Right lobe of liver (tissue), 6 donors: ENCODE measurements at regions not wholly inside any gene's neighbourhood (a gene's known extent, or its start where the extent isn't known, plus 50 kb on each side); places are given as distances from the start of the nearest gene placed in this dataset.

Experiments used
- ATAC-seq, 4 donors: fragments of 200-7000 bp; cut with Tn5 transposase; one replicate each; pipeline ENCODE4 v1.9.1; 2020; ENCODE audit warnings: mild to moderate bottlenecking in 4 of 4, moderate library complexity in 4 of 4
- DNase-seq, 3 donors: peaks; one replicate each; pipeline ENCODE4 v3.0.0-alpha.2; 2020
- H3K27ac ChIP-seq, 3 donors: fragments of 200-600 bp; one replicate each; pipeline ENCODE4 v1.8.0; 2022
- H3K27me3 ChIP-seq, 2 donors: fragments of 200-600 bp; one replicate each; pipeline ENCODE4 v1.8.0; 2022
- H3K36me3 ChIP-seq, 4 donors: fragments of 200-600 bp; sonication (generic) in 1 of 4; one replicate each; pipeline versions ENCODE4 v1.5.1 to v1.8.0; 2017 to 2022; ENCODE audit warnings: control low read depth in 1 of 4
- H3K4me1 ChIP-seq, 4 donors: fragments of 200-600 bp; sonication (generic) in 1 of 4; one replicate each; pipeline versions ENCODE4 v1.5.1 to v1.8.0; 2017 to 2022; ENCODE audit warnings: control low read depth in 1 of 4
- H3K4me3 ChIP-seq, 3 donors: fragments of 200-600 bp; one replicate each; pipeline ENCODE4 v1.8.0; 2022
- H3K9me3 ChIP-seq, 4 donors: fragments of 200-600 bp; sonication (generic) in 1 of 4; one replicate each; pipeline versions ENCODE4 v1.5.1 to v1.8.0; 2017 to 2022; ENCODE audit warnings: control low read depth in 1 of 4
- CTCF ChIP-seq, 4 donors: fragments of 200-600 bp in 3 of 4; fragments of 450-650 bp in 1 of 4; IDR thresholded peaks; one replicate each; pipeline versions ENCODE4 v1.5.1 to v1.8.0; 2016 to 2022; ENCODE audit warnings: antibody characterized with exemption in 4 of 4, mild to moderate bottlenecking in 2 of 4
- POLR2A ChIP-seq: fragments of 450-650 bp; IDR thresholded peaks from one replicate; pipeline ENCODE4 v1.6.1; 2017; ENCODE audit warnings: antibody characterized with exemption, mild to moderate bottlenecking
- WGBS: methylation state at CpG from one replicate; pipeline ENCODE4 v1.1.6; 2018; ENCODE audit warnings: low coverage, low lambda C conversion rate; ENCODE audit not compliant: insufficient coverage; ENCODE audit errors: missing lambda C conversion rate; 5-methylcytosine and 5-hydroxymethylcytosine counted together
- intact Hi-C, 2 donors: fragments of 100-400 bp; cut with DNase I; formaldehyde crosslinking; loops; one replicate each; pipeline versions ENCODE4 v1.11.2 to v1.14.1; 2022
- donor health status: DM: no; HTN: yes; CAD: no.
- donor health status: DM: no; HTN: no; CAD: no.
- donor health status: DM: no; HTN: no; CAD: no.
- donor health status: DM: no; HTN: yes; CAD: no.
- donor health status: DM: no; HTN: yes; CAD: no.

GRCh38 chr16:85350973-85351372 lies 238.7 kb upstream of the CIBAR2 start:
- no peaks in the 10 kb centered on the region for H3K27me3 ChIP-seq
- H3K27ac ChIP-seq: no peak overlapping the region
- TF ChIP-seq CTCF (IDR thresholded peaks at IDR 0.05): no peak
- no peak for TF ChIP-seq POLR2A
- intact Hi-C loops: no loop called here
- H3K9me3 ChIP-seq: no peaks in the 10 kb centered on the region
- H3K4me3 ChIP-seq: no peak overlapping the region
- 9% methylated on average over 3 of the region's 4 CpGs for WGBS
- no peaks in the 10 kb centered on the region for H3K36me3 ChIP-seq
- DNase-seq: peak; percentile 93 to 98 (median 96)
- H3K4me1 ChIP-seq: peaks cover 0 to 22% (median 10%) of the 10 kb centered on the region in 4 donors
- peak; percentile 87 to 90 (median 88) for ATAC-seq

- H3K9me3 ChIP-seq: no peaks in the 10 kb centered on the region
- no peaks in the 10 kb centered on the region for H3K27me3 ChIP-seq
- no peak overlapping the region for H3K4me3 ChIP-seq
- DNase-seq: no peak
- no peaks in the 10 kb centered on the region for H3K36me3 ChIP-seq
- TF ChIP-seq POLR2A (no peak), CTCF (IDR thresholded peaks at IDR 0.05) (no peak)
- intact Hi-C loops: no loop called here
- H3K4me1 ChIP-seq: peaks cover 0 to 22% (median 10%) of the 10 kb centered on the region in 4 donors
- no peak for ATAC-seq
- H3K27ac ChIP-seq: no peak overlapping the region
- 94% methylated on average over 6 of the region's 10 CpGs for WGBS
These were observed 240.7 kb upstream of the CIBAR2 start for GRCh38 chr16:85353013-85353412.

GRCh38 chr16:85353839-85354685 lies 241.8 kb upstream of the CIBAR2 start:
- intact Hi-C loops: no loop called here
- no peak overlapping the region for H3K27ac ChIP-seq
- peaks cover 0 to 27% (median 12%) of the 10 kb centered on the region in 4 donors for H3K4me1 ChIP-seq
- no peaks in the 10 kb centered on the region for H3K36me3 ChIP-seq
- no peak overlapping the region for H3K4me3 ChIP-seq
- H3K27me3 ChIP-seq: no peaks in the 10 kb centered on the region
- DNase-seq (no peak), ATAC-seq (no peak)
- TF ChIP-seq CTCF (IDR thresholded peaks at IDR 0.05) (no peak), POLR2A (no peak)
- WGBS: 77% methylated on average over 4 of the region's 15 CpGs
- H3K9me3 ChIP-seq: no peaks in the 10 kb centered on the region

- Histone ChIP-seq H3K4me1 (peaks cover 0 to 35% (median 18%) of the 10 kb centered on the region in 4 donors), H3K27me3 (no peaks in the 10 kb centered on the region), H3K9me3 (no peaks in the 10 kb centered on the region), H3K27ac (peak overlapping the region in 2 of 3 donors; percentile 6 to 34), H3K36me3 (no peaks in the 10 kb centered on the region), H3K4me3 (no peak overlapping the region)
- TF ChIP-seq CTCF (IDR thresholded peaks at IDR 0.05): no peak
- TF ChIP-seq POLR2A: no peak
- intact Hi-C loops: no loop called here
- ATAC-seq (peak; percentile 74 to 82 (median 82)), DNase-seq (peak; percentile 74 to 87 (median 74))
- 57% methylated on average over 7 of the region's 20 CpGs for WGBS
These were observed 242.6 kb upstream of the CIBAR2 start for GRCh38 chr16:85354686-85355514.
